ENCODE measurements at regions not wholly inside any gene's neighbourhood (a gene's known extent, or its start where the extent isn't known, plus 50 kb on each side); places are given as distances from the start of the nearest gene placed in this dataset.

GRCh38 chr5:31054453-31054852 is 139.0 kb upstream of the CDH6 start:
- H3K4me3 ChIP-seq (ENCODE audit: low read depth, low read length): no peak overlapping the region
- no peak for DNase-seq (ENCODE audit: low read depth)
- TF ChIP-seq CTCF (IDR thresholded peaks at IDR 0.05; ENCODE audit: insufficient read depth, low read length): no peak

- no peak for DNase-seq (ENCODE audit: low read depth)
- H3K4me3 ChIP-seq (ENCODE audit: low read depth, low read length): no peak overlapping the region
- TF ChIP-seq CTCF (IDR thresholded peaks at IDR 0.05; ENCODE audit: insufficient read depth, low read length): no peak
These were observed 140.4 kb upstream of the CDH6 start for GRCh38 chr5:31052937-31053658.

GRCh38 chr5:31051316-31051715 is 142.2 kb upstream of the CDH6 start:
- no peak for TF ChIP-seq CTCF (IDR thresholded peaks at IDR 0.05; ENCODE audit: insufficient read depth, low read length)
- H3K4me3 ChIP-seq (ENCODE audit: low read depth, low read length): no peak overlapping the region
- DNase-seq (ENCODE audit: low read depth): no peak

- TF ChIP-seq CTCF (IDR thresholded peaks at IDR 0.05; ENCODE audit: insufficient read depth, low read length): no peak
These were observed 143.4 kb upstream of the CDH6 start for GRCh38 chr5:31049936-31050704.

GRCh38 chr5:31049461-31049860 is 144.0 kb upstream of the CDH6 start:
- H3K4me3 ChIP-seq (ENCODE audit: low read depth, low read length): no peak overlapping the region
- no peak for DNase-seq (ENCODE audit: low read depth)
- no peak for TF ChIP-seq CTCF (IDR thresholded peaks at IDR 0.05; ENCODE audit: insufficient read depth, low read length)

More at GRCh38 chr5:31049936-31050704, 143.4 kb upstream of the CDH6 start:
- no peak overlapping the region for H3K4me3 ChIP-seq (ENCODE audit: low read depth, low read length)
- DNase-seq (ENCODE audit: low read depth): no peak

GRCh38 chr5:31048282-31049270 is 144.9 kb upstream of the CDH6 start:
- TF ChIP-seq CTCF (IDR thresholded peaks at IDR 0.05; ENCODE audit: insufficient read depth, low read length): no peak
- no peak overlapping the region for H3K4me3 ChIP-seq (ENCODE audit: low read depth, low read length)
- DNase-seq (ENCODE audit: low read depth): peak; percentile 71
